Activated B cell treated with CpG ODN at 0.5 μM for 24 hours (primary cell): ENCODE measurements at regions not wholly inside any gene's neighbourhood (a gene's known extent, or its start where the extent isn't known, plus 50 kb on each side); places are given as distances from the start of the nearest gene placed in this dataset.

Experiments
- ATAC-seq: fragments of 200-7000 bp; cut with Tn5 transposase; one replicate; pipeline ENCODE4 v1.10.0; 2021; ENCODE audit warnings: low read depth, mild to moderate bottlenecking, moderate library complexity
- CTCF ChIA-PET: fragments of 350-600 bp; sonication (Branson Sonifier 250); formaldehyde crosslinking; loops from one replicate; lab custom pipeline; 2021; ENCODE audit warnings: antibody characterized with exemption; lab: Charles Lee
- POLR2A ChIA-PET: fragments of 350-600 bp; sonication (Branson Sonifier 250); formaldehyde crosslinking; loops from one replicate; lab custom pipeline; 2021; ENCODE audit warnings: antibody characterized with exemption; lab: Charles Lee
- DNase-seq: peaks from one replicate; pipeline ENCODE4 v3.0.0; 2022
- H3K27ac Mint-ChIP-seq: one replicate; pipeline ENCODE4 v1.8.0; 2020; ENCODE audit warnings: mixed read lengths
- H3K27me3 Mint-ChIP-seq: one replicate; pipeline ENCODE4 v1.8.0; 2021; ENCODE audit warnings: mixed read lengths
- H3K36me3 Mint-ChIP-seq: one replicate; pipeline ENCODE4 v1.8.0; 2021; ENCODE audit warnings: low read depth, mixed read lengths
- H3K4me1 Mint-ChIP-seq: one replicate; pipeline ENCODE4 v1.8.0; 2021; ENCODE audit warnings: mixed read lengths
- H3K4me3 Mint-ChIP-seq: one replicate; pipeline ENCODE4 v1.8.0; 2020; ENCODE audit warnings: mild to moderate bottlenecking, mixed read lengths
- H3K9me3 Mint-ChIP-seq: one replicate; pipeline ENCODE4 v1.8.0; 2020; ENCODE audit warnings: mixed read lengths
- intact Hi-C: fragments of 100-400 bp; cut with micrococcal nuclease; formaldehyde crosslinking; loops from one replicate; pipeline ENCODE4 v1.15.1; 2024
- TF ChIP-seq, protein P1 (sequence below): fragments of 200-600 bp; IDR thresholded peaks from one replicate; pipeline ENCODE4 v1.8.0; 2022; ENCODE audit warnings: antibody characterized with exemption, mild to moderate bottlenecking

DNA sequence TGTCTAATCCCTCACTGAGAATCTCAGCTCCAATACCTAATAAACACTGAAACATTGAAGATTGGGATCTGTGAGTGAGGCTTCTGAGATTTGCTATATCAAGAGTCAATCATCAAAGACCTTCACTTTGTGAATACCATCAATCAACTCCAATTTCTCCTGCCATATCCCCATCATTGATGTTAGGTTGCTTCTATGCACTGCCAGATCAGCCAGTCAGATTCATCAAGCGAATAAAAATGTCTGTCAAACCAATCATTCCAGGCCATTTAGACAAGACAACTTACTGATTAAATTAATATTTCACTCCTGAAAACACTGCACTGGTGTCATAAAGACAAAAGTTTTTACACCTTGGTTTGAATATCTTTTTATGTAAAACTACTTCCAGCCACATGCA lies 1295.5 kb upstream of the LRRTM1 start:
- H3K4me1 Mint-ChIP-seq: no peaks in the 10 kb centered on the region
- H3K27me3 Mint-ChIP-seq: no peaks in the 10 kb centered on the region
- no peak for ATAC-seq
- no peak for DNase-seq
- TF ChIP-seq, protein P1, sequence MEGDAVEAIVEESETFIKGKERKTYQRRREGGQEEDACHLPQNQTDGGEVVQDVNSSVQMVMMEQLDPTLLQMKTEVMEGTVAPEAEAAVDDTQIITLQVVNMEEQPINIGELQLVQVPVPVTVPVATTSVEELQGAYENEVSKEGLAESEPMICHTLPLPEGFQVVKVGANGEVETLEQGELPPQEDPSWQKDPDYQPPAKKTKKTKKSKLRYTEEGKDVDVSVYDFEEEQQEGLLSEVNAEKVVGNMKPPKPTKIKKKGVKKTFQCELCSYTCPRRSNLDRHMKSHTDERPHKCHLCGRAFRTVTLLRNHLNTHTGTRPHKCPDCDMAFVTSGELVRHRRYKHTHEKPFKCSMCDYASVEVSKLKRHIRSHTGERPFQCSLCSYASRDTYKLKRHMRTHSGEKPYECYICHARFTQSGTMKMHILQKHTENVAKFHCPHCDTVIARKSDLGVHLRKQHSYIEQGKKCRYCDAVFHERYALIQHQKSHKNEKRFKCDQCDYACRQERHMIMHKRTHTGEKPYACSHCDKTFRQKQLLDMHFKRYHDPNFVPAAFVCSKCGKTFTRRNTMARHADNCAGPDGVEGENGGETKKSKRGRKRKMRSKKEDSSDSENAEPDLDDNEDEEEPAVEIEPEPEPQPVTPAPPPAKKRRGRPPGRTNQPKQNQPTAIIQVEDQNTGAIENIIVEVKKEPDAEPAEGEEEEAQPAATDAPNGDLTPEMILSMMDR: no peak
- no peak overlapping the region for H3K27ac Mint-ChIP-seq
- no peak overlapping the region for H3K4me3 Mint-ChIP-seq
- CTCF ChIA-PET: no interaction called here
- POLR2A ChIA-PET: no interaction called here
- peaks cover 13% of the 10 kb centered on the region for H3K9me3 Mint-ChIP-seq
- H3K36me3 Mint-ChIP-seq: no peaks in the 10 kb centered on the region
- intact Hi-C loops: no loop called here

DNA sequence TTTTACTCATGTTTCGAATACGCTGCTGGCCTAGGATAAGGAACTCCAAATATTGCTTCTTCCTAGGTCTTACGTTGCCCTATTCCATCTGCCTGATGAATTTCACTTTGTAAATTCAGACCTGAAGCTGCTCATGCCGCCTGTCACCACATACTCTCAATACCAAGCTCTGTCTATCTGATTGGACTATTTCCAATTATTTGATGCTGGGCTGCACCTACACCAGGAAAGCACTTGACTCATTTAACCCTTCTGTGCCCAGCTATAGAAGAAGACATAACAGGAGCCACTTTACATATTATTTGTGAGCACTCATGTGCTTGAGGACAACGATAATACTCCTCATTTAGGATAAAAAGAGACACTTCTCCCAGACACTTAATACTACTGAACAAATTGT lies 1293.9 kb upstream of the LRRTM1 start:
- Mint-ChIP-seq H3K36me3 (no peaks in the 10 kb centered on the region), H3K27ac (no peak overlapping the region), H3K4me1 (no peaks in the 10 kb centered on the region), H3K9me3 (peaks cover 13% of the 10 kb centered on the region), H3K27me3 (no peaks in the 10 kb centered on the region), H3K4me3 (no peak overlapping the region)
- POLR2A ChIA-PET: no interaction called here
- intact Hi-C loops: no loop called here
- DNase-seq (no peak), ATAC-seq (no peak)
- TF ChIP-seq, protein P1: no peak
- CTCF ChIA-PET: no interaction called here

DNA sequence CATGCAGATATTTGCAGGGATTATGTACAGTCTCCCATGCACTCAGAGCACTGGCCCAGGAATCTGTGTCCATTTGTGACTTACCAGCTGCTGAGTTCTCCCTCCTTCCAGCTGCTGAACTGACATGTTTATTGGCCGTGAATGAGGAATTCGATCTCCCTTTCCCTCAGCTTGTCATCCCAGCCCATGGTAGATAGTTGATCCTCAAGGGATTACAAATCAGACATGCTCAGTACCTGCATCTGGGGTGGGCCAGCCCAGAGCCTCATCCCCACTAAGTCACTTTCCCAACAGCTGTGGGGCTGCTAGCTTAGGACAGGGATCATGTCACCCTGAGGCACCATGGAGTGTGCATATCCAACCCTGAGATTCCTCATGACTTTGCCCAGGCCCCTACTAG lies 1284.9 kb upstream of the LRRTM1 start:
- DNase-seq (no peak), ATAC-seq (no peak)
- intact Hi-C loops: no loop called here
- H3K4me3 Mint-ChIP-seq: no peak overlapping the region
- no peak overlapping the region for H3K27ac Mint-ChIP-seq
- no peaks in the 10 kb centered on the region for H3K36me3 Mint-ChIP-seq
- TF ChIP-seq, protein P1: no peak
- H3K27me3 Mint-ChIP-seq: no peaks in the 10 kb centered on the region
- H3K9me3 Mint-ChIP-seq: peaks cover 2% of the 10 kb centered on the region
- H3K4me1 Mint-ChIP-seq: no peaks in the 10 kb centered on the region
- POLR2A ChIA-PET: no interaction called here
- CTCF ChIA-PET: no interaction called here

DNA sequence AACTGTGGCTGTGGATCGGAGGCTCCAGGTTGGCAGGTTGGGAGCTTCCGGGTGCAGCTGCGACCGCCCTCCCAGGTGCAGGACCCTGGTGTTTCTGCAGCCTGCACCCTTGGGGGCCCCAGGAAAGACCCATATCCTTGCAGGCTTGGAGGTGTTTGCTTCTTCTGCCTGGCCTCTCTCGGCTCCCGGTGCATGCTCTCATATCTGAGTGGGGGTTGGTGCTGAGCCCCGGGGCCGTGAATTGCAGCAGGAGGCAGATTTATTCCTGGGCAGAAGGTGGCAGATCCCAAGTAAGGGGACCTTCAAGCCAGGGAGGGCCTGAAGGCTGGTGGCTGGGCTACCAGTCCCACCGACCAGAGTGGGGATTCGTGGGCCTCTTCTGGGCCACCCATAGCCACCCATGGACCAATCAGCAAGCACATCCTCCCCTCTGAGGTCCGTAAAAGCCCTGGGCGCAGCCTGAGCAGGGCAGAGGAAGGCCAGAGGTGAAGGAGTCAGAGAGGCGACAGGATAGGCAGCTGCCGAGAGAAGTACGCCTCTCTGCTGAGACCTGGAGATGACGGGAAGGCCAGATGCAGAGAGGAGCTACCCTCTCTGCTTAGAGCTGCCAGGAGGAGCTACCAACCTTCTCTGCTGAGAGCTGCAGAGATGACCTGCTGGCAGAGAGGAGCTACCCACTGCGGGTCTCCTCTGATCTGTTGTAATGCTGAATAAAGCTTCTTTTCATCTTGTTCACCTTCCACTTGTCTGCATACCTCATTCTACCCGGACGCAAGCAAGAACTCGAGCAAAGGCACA lies 1279.0 kb upstream of the LRRTM1 start:
- no peak overlapping the region for H3K4me3 Mint-ChIP-seq
- intact Hi-C loops: no loop called here
- DNase-seq: no peak
- ChIA-PET CTCF (no interaction called here), POLR2A (no interaction called here)
- no peaks in the 10 kb centered on the region for H3K4me1 Mint-ChIP-seq
- H3K36me3 Mint-ChIP-seq: no peaks in the 10 kb centered on the region
- no peaks in the 10 kb centered on the region for H3K27me3 Mint-ChIP-seq
- TF ChIP-seq, protein P1: no peak
- no peaks in the 10 kb centered on the region for H3K9me3 Mint-ChIP-seq
- ATAC-seq: no peak
- H3K27ac Mint-ChIP-seq: no peak overlapping the region

DNA sequence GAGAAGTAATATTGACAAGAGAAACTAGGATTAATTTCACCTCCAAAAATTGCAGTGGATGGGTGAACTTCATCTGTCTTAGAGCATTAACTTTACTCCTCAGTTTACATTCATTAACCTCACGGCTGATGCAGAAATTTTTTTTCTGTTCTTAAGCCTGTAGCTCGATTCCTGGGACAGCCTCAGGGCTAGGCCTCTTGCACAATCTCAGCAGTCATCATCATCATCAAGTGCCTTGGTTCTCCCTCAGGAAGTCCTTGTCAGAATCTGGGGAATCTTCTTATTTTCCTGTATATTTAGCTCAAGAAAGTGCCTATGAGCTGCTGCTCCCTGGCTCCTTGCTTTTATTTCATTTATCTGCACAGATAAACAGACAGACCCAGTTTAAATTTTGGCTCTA lies 1272.2 kb upstream of the LRRTM1 start:
- no peaks in the 10 kb centered on the region for H3K4me1 Mint-ChIP-seq
- no peaks in the 10 kb centered on the region for H3K27me3 Mint-ChIP-seq
- TF ChIP-seq, protein P1: no peak
- no peak for ATAC-seq
- no peaks in the 10 kb centered on the region for H3K36me3 Mint-ChIP-seq
- H3K4me3 Mint-ChIP-seq: no peak overlapping the region
- no peak for DNase-seq
- peaks cover 3% of the 10 kb centered on the region for H3K9me3 Mint-ChIP-seq
- no peak overlapping the region for H3K27ac Mint-ChIP-seq
- ChIA-PET POLR2A (no interaction called here), CTCF (no interaction called here)
- intact Hi-C loops: no loop called here
